Breast epithelium (tissue), 3 donors: ENCODE measurements at regions not wholly inside any gene's neighbourhood (a gene's known extent, or its start where the extent isn't known, plus 50 kb on each side); places are given as distances from the start of the nearest gene placed in this dataset.

Experiments
- CTCF ChIP-seq, 3 donors: fragments of 450-650 bp; IDR thresholded peaks; one replicate each; pipeline ENCODE4 v1.5.1; 2016 to 2017; ENCODE audit warnings: antibody characterized with exemption in 3 of 3, mild to moderate bottlenecking in 3 of 3, moderate library complexity in 3 of 3
- POLR2A ChIP-seq: fragments of 450-650 bp; IDR thresholded peaks from one replicate; pipeline ENCODE4 v1.6.1; 2016; ENCODE audit warnings: antibody characterized with exemption, mild to moderate bottlenecking, moderate library complexity
- POLR2AphosphoS5 ChIP-seq, 3 donors: sonication (generic); formaldehyde crosslinking; IDR thresholded peaks; one replicate each; pipeline ENCODE4 v1.6.1; 2017; ENCODE audit warnings: antibody characterized with exemption in 3 of 3

GRCh38 chr4:162645381-162645780 lies 481.6 kb upstream of the FSTL5 start:
- TF ChIP-seq POLR2AphosphoS5 (IDR thresholded peaks at IDR 0.05) (no peak), CTCF (IDR thresholded peaks at IDR 0.05) (no peak), POLR2A (no peak)
